B cell (primary cell): ENCODE measurements at regions not wholly inside any gene's neighbourhood (a gene's known extent, or its start where the extent isn't known, plus 50 kb on each side); places are given as distances from the start of the nearest gene placed in this dataset.

Source experiments
- EZH2 ChIP-seq: IDR thresholded peaks from 2 replicates; pipeline ENCODE4 v1.6.1; 2012; ENCODE audit warnings: borderline replicate concordance, low read depth, mild to moderate bottlenecking, moderate library complexity, low read length; ENCODE audit not compliant: insufficient read depth, poor library complexity, severe bottlenecking
- TF ChIP-seq, protein P1 (sequence below): fragments of 200-600 bp; IDR thresholded peaks from one replicate; pipeline ENCODE4 v1.8.0; 2022; ENCODE audit warnings: antibody characterized with exemption, mild to moderate bottlenecking

DNA sequence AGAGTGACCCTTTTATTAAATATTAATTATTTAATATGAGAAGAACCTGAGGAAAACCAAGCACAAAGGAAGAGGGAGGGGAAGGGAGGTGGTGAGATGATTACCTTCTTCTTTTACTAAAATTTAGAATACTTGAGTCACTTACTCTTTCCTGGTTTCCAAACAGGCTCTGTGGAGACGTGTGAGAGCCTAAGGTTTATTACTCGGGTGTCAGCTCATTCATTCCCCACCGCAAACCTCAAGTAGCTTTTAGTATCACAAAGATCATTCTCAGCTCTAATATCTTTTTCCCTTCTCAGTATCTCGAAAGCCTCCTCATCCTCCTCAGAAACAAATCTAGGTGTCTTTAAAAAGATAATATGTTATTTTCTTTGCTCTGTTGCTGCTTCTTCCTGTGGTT, 497.2 kb upstream of the JARID2 start:
- TF ChIP-seq EZH2, result no peak
- TF ChIP-seq, protein P1, sequence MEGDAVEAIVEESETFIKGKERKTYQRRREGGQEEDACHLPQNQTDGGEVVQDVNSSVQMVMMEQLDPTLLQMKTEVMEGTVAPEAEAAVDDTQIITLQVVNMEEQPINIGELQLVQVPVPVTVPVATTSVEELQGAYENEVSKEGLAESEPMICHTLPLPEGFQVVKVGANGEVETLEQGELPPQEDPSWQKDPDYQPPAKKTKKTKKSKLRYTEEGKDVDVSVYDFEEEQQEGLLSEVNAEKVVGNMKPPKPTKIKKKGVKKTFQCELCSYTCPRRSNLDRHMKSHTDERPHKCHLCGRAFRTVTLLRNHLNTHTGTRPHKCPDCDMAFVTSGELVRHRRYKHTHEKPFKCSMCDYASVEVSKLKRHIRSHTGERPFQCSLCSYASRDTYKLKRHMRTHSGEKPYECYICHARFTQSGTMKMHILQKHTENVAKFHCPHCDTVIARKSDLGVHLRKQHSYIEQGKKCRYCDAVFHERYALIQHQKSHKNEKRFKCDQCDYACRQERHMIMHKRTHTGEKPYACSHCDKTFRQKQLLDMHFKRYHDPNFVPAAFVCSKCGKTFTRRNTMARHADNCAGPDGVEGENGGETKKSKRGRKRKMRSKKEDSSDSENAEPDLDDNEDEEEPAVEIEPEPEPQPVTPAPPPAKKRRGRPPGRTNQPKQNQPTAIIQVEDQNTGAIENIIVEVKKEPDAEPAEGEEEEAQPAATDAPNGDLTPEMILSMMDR, result no peak
